GM12878 (cell line): ENCODE measurements at regions not wholly inside any gene's neighbourhood (a gene's known extent, or its start where the extent isn't known, plus 50 kb on each side); places are given as distances from the start of the nearest gene placed in this dataset.

ENCODE experiments used
- ATAC-seq: fragments of 200-7000 bp; cut with Tn5 transposase; 3 replicates; pipeline ENCODE4 v1.9.1; 2020; ENCODE audit warnings: mild to moderate bottlenecking, moderate library complexity
- BruUV-seq: library from RNA; stranded (reverse); fragments of 400-500 nt; replicated peaks from 2 replicates; lab custom pipeline; 2021; lab: Mats Ljungman, UMichigan
- CTCF ChIA-PET: fragments of 300-600 bp; sonication (Branson Sonifier 250); formaldehyde crosslinking; extraction: SDS; loops from one replicate; lab custom pipeline; 2021; ENCODE audit warnings: inconsistent platforms; lab: Yijun Ruan, JAX
- POLR2A ChIA-PET: fragments of 350-600 bp; formaldehyde crosslinking; extraction: SDS; loops from one replicate; lab custom pipeline; 2021; ENCODE audit warnings: inconsistent platforms; lab: Charles Lee
- RAD21 ChIA-PET: fragments of 300-600 bp; sonication (Branson Sonifier 250); formaldehyde crosslinking; loops from one replicate; lab custom pipeline; 2023; ENCODE audit warnings: antibody characterized with exemption; ENCODE audit not compliant: unreplicated experiment; lab: Charles Lee
- SMC1A ChIA-PET: fragments of 300-600 bp; sonication (Branson Sonifier 250); formaldehyde crosslinking; loops from one replicate; lab custom pipeline; 2023; ENCODE audit not compliant: unreplicated experiment, uncharacterized antibody; lab: Charles Lee
- DNase-seq: peaks from one replicate; pipeline ENCODE4 v3.0.0-alpha.2; 2011; ENCODE audit warnings: low read depth, low spot score
- FAIRE-seq: peaks from 3 replicates; lab custom pipeline; 2011; peaks lifted over from hg19 to GRCh38; lab: Jason Lieb, UNC
- H2AFZ ChIP-seq: 2 replicates; pipeline ENCODE4 v1.6.0; 2011; ENCODE audit warnings: low read depth, low read length, control low read depth; ENCODE audit not compliant: control insufficient read depth
- H3K27ac ChIP-seq: 2 replicates; pipeline ENCODE4 v1.5.1; 2011; ENCODE audit warnings: control low read depth; ENCODE audit not compliant: control insufficient read depth, insufficient read depth
- H3K27me3 ChIP-seq, 2 experiments: replicated peaks in 1 of 2; 2 replicates each; pipeline versions ENCODE4 v1.6.0 to v1.6.1; 2011; ENCODE audit warnings: low read length in 1 of 2; ENCODE audit not compliant: control insufficient read depth in 2 of 2, insufficient read depth in 2 of 2
- H3K36me3 ChIP-seq, 2 experiments: 2 replicates each; pipeline ENCODE4 v1.5.1; 2011; ENCODE audit warnings: low read length in 1 of 2; ENCODE audit not compliant: control insufficient read depth in 2 of 2, insufficient read depth in 2 of 2
- H3K4me1 ChIP-seq: 2 replicates; pipeline ENCODE4 v1.6.1; 2011; ENCODE audit warnings: mild to moderate bottlenecking, low read length, moderate library complexity, mixed read lengths; ENCODE audit not compliant: control insufficient read depth, insufficient read depth
- H3K4me2 ChIP-seq: 2 replicates; pipeline ENCODE4 v1.6.0; 2011; ENCODE audit warnings: control low read depth; ENCODE audit not compliant: control insufficient read depth, insufficient read depth
- H3K4me3 ChIP-seq: fragments of 200-600 bp; sonication (generic); 2 replicates; pipeline ENCODE4 v1.5.1; 2016
- H3K79me2 ChIP-seq: 2 replicates; pipeline ENCODE4 v1.6.0; 2011; ENCODE audit warnings: low read length; ENCODE audit not compliant: control insufficient read depth, insufficient read depth
- H3K9ac ChIP-seq: 2 replicates; pipeline ENCODE4 v1.8.0; 2011; ENCODE audit warnings: low read length, control low read depth, mixed read lengths; ENCODE audit not compliant: control insufficient read depth, insufficient read depth
- H3K9me3 ChIP-seq: replicated peaks from 3 replicates; pipeline ENCODE4 v1.5.1; 2011; ENCODE audit warnings: mild to moderate bottlenecking, low read length; ENCODE audit not compliant: control insufficient read depth, insufficient read depth
- H4K20me1 ChIP-seq: 2 replicates; pipeline ENCODE4 v1.6.0; 2011; ENCODE audit not compliant: control insufficient read depth, insufficient read depth
- BACH1 ChIP-seq: fragments of 450-650 bp; IDR thresholded peaks from 2 replicates; pipeline ENCODE4 v1.6.1; 2017; ENCODE audit warnings: mild to moderate bottlenecking, borderline replicate concordance
- EED ChIP-seq: sonication (generic); IDR thresholded peaks from 2 replicates; pipeline ENCODE4 v1.6.1; 2016; ENCODE audit warnings: antibody characterized with exemption, low read depth
- ETV6 ChIP-seq, 2 experiments: fragments of 450-650 bp in 1 of 2; IDR thresholded peaks in 1 of 2; conservative IDR thresholded peaks in 1 of 2; 2 replicates each; pipeline ENCODE4 v1.6.1; 2014; ENCODE audit warnings: antibody characterized with exemption in 1 of 2, borderline replicate concordance in 1 of 2, low read depth in 1 of 2, mild to moderate bottlenecking in 1 of 2, moderate library complexity in 1 of 2
- IKZF2 ChIP-seq, 2 experiments: fragments of 450-650 bp; IDR thresholded peaks; 2 replicates each; pipeline ENCODE4 v1.6.1; 2017; ENCODE audit warnings: mild to moderate bottlenecking in 2 of 2, moderate library complexity in 2 of 2
- KDM1A ChIP-seq: fragments of 200-600 bp; sonication (generic); IDR thresholded peaks from 2 replicates; pipeline ENCODE4 v1.6.1; 2016; ENCODE audit warnings: borderline replicate concordance
- MYB ChIP-seq: fragments of 150-350 bp; IDR thresholded peaks from 2 replicates; pipeline ENCODE4 v1.6.1; 2014; ENCODE audit warnings: mild to moderate bottlenecking, low read depth, low read length, borderline replicate concordance
- RAD21 ChIP-seq: IDR thresholded peaks from 2 replicates; pipeline ENCODE4 v1.6.1; 2011; ENCODE audit warnings: mild to moderate bottlenecking, low read depth, low read length, moderate library complexity; ENCODE audit not compliant: insufficient read depth
- SMAD5 ChIP-seq: IDR thresholded peaks from 2 replicates; pipeline ENCODE4 v1.6.1; 2016; ENCODE audit warnings: antibody characterized with exemption, low read depth
- YBX1 ChIP-seq: fragments of 450-650 bp; IDR thresholded peaks from 2 replicates; pipeline ENCODE4 v1.6.1; 2016; ENCODE audit warnings: antibody characterized with exemption
- WGBS: methylation state at CpG from one replicate; pipeline ENCODE4 v1.1.6; 2016; ENCODE audit warnings: low lambda C conversion rate; ENCODE audit not compliant: insufficient replicate concordance, insufficient coverage; ENCODE audit errors: missing lambda C conversion rate; 5-methylcytosine and 5-hydroxymethylcytosine counted together
- in situ Hi-C: fragments of 300-500 bp; cut with MboI; formaldehyde crosslinking; loops from 9 replicates; pipeline ENCODE4 v1.14.3; 2018; ENCODE audit warnings: mixed read lengths
- intact Hi-C: fragments of 100-400 bp; cut with micrococcal nuclease; formaldehyde crosslinking; loops from one replicate; pipeline ENCODE4 v1.14.2; 2022; ENCODE audit not compliant: unreplicated experiment
- TF ChIP-seq, protein P1 (sequence below): fragments of 450-650 bp; IDR thresholded peaks from 2 replicates; pipeline ENCODE4 v1.6.1; 2017; ENCODE audit warnings: mild to moderate bottlenecking
- TF ChIP-seq, protein P2 (sequence below): fragments of 450-650 bp; formaldehyde crosslinking; IDR thresholded peaks from 2 replicates; pipeline ENCODE4 v1.5.0; 2022; ENCODE audit warnings: mild to moderate bottlenecking, missing genetic modification characterization
- TF ChIP-seq, protein P3 (sequence below): fragments of 450-650 bp; IDR thresholded peaks from 2 replicates; pipeline ENCODE4 v1.6.1; 2014; ENCODE audit warnings: mild to moderate bottlenecking

DNA sequence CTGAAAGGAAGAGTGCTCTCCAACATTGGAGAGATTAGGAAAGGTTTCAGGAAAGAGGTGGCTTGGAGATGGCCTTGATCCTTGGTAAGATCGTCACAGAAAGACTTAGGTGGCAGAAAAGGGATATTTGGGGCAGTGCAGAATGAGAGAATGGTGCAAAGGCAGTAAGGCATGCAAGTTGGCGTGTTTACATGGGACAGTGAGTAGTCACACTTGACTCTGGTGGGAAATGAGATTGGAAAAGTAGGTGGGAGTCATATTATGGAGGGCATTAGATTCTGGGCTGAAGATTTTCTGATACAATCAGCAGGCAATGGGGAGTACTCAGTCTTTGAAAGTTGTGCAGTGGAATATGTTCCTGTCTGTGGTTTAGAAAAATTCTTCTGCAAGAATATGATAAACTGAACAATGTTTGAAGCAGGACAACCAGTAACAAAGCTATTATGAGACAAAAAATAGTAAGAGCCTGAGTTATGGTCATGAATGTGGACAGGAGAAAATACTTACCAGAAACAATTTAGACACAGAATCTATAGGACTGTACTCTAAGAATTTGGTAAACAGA, 76.2 kb upstream of the ANKRD55 start:
- WGBS: 29% methylated on average over 2 of the region's 2 CpGs
- CTCF ChIA-PET: interaction anchor here (0.9 kb wide), 1 partner anchor 9 kb away, joined by 3 read pairs; no protein-coding TSS in a partner anchor

More for the DNA sequence above, 76.2 kb upstream of the ANKRD55 start:
- H3K27ac ChIP-seq: no peak overlapping the region
- DNase-seq (no peak), FAIRE-seq (no peak), ATAC-seq (no peak)
- H3K9ac ChIP-seq: no peak overlapping the region
- intact Hi-C loops: no loop called here
- H3K4me3 ChIP-seq: no peak overlapping the region
- no peaks in the 10 kb centered on the region for H3K27me3 ChIP-seq
- TF ChIP-seq IKZF2 (IDR thresholded peaks at IDR 0.05) (no peak), KDM1A (no peak), SMAD5 (no peak), MYB (no peak), ETV6 (conservative IDR thresholded peaks at IDR 0.05 in 1 of 2, IDR thresholded peaks at IDR 0.05 in 1 of 2; ENCODE audit: borderline replicate concordance in 1 of 2, low read depth in 1 of 2) (no peak), RAD21 (no peak), BACH1 (no peak), YBX1 (no peak), EED (no peak)
- TF ChIP-seq, protein P1, sequence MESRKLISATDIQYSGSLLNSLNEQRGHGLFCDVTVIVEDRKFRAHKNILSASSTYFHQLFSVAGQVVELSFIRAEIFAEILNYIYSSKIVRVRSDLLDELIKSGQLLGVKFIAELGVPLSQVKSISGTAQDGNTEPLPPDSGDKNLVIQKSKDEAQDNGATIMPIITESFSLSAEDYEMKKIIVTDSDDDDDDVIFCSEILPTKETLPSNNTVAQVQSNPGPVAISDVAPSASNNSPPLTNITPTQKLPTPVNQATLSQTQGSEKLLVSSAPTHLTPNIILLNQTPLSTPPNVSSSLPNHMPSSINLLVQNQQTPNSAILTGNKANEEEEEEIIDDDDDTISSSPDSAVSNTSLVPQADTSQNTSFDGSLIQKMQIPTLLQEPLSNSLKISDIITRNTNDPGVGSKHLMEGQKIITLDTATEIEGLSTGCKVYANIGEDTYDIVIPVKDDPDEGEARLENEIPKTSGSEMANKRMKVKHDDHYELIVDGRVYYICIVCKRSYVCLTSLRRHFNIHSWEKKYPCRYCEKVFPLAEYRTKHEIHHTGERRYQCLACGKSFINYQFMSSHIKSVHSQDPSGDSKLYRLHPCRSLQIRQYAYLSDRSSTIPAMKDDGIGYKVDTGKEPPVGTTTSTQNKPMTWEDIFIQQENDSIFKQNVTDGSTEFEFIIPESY: no peak
- TF ChIP-seq, protein P2, sequence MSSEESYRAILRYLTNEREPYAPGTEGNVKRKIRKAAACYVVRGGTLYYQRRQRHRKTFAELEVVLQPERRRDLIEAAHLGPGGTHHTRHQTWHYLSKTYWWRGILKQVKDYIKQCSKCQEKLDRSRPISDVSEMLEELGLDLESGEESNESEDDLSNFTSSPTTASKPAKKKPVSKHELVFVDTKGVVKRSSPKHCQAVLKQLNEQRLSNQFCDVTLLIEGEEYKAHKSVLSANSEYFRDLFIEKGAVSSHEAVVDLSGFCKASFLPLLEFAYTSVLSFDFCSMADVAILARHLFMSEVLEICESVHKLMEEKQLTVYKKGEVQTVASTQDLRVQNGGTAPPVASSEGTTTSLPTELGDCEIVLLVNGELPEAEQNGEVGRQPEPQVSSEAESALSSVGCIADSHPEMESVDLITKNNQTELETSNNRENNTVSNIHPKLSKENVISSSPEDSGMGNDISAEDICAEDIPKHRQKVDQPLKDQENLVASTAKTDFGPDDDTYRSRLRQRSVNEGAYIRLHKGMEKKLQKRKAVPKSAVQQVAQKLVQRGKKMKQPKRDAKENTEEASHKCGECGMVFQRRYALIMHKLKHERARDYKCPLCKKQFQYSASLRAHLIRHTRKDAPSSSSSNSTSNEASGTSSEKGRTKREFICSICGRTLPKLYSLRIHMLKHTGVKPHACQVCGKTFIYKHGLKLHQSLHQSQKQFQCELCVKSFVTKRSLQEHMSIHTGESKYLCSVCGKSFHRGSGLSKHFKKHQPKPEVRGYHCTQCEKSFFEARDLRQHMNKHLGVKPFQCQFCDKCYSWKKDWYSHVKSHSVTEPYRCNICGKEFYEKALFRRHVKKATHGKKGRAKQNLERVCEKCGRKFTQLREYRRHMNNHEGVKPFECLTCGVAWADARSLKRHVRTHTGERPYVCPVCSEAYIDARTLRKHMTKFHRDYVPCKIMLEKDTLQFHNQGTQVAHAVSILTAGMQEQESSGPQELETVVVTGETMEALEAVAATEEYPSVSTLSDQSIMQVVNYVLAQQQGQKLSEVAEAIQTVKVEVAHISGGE (CRISPR knock-in tag): no peak
- TF ChIP-seq, protein P3, sequence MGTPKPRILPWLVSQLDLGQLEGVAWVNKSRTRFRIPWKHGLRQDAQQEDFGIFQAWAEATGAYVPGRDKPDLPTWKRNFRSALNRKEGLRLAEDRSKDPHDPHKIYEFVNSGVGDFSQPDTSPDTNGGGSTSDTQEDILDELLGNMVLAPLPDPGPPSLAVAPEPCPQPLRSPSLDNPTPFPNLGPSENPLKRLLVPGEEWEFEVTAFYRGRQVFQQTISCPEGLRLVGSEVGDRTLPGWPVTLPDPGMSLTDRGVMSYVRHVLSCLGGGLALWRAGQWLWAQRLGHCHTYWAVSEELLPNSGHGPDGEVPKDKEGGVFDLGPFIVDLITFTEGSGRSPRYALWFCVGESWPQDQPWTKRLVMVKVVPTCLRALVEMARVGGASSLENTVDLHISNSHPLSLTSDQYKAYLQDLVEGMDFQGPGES: no peak
- POLR2A ChIA-PET: interaction anchor here (0.5 kb wide), 1 partner anchor 774 kb away, joined by 4 read pairs; no protein-coding TSS in a partner anchor
- SMC1A ChIA-PET: no interaction called here
- RAD21 ChIA-PET: no interaction called here
- H3K79me2 ChIP-seq: no peaks in the 10 kb centered on the region
- no peaks in the 10 kb centered on the region for H3K4me1 ChIP-seq
- BruUV-seq: no TSS peak
- no peak overlapping the region for H3K4me2 ChIP-seq
- in situ Hi-C loops: no loop called here
- H3K36me3 ChIP-seq: no peaks in the 10 kb centered on the region
- no peaks in the 10 kb centered on the region for H4K20me1 ChIP-seq
- H2AFZ ChIP-seq: no peak overlapping the region
- no peaks in the 10 kb centered on the region; the same call in 2 of the 3 replicates for H3K9me3 ChIP-seq
